Heart right ventricle (tissue), 16 donors: ENCODE measurements at regions not wholly inside any gene's neighbourhood (a gene's known extent, or its start where the extent isn't known, plus 50 kb on each side); places are given as distances from the start of the nearest gene placed in this dataset.

Experiments used
- ATAC-seq, 8 donors: fragments of 200-7000 bp; cut with Tn5 transposase; one replicate each; pipeline ENCODE4 v1.9.1; 2020; ENCODE audit warnings: mild to moderate bottlenecking in 8 of 8, moderate library complexity in 8 of 8, moderate number of reproducible peaks in 1 of 8
- DNase-seq, 2 donors: peaks; one replicate each; pipeline ENCODE4 v3.0.0-alpha.2; 2020
- H3K27ac ChIP-seq, 10 donors: fragments of 200-600 bp; sonication (generic) in 2 of 10; one replicate each; pipeline versions ENCODE4 v1.5.0 to v1.8.0; 2020 to 2022; ENCODE audit warnings: mild to moderate bottlenecking in 3 of 10
- H3K27me3 ChIP-seq, 7 donors: fragments of 200-600 bp; one replicate each; pipeline ENCODE4 v1.8.0; 2021 to 2022; ENCODE audit warnings: mild to moderate bottlenecking in 2 of 7
- H3K36me3 ChIP-seq, 9 donors: fragments of 200-600 bp; sonication (generic) in 1 of 9; one replicate each; pipeline versions ENCODE4 v1.5.0 to v1.8.0; 2020 to 2022; ENCODE audit warnings: mild to moderate bottlenecking in 2 of 9
- H3K4me1 ChIP-seq, 9 donors: fragments of 200-600 bp; sonication (generic) in 1 of 9; one replicate each; pipeline versions ENCODE4 v1.5.0 to v1.8.0; 2020 to 2022; ENCODE audit warnings: mild to moderate bottlenecking in 4 of 9
- H3K4me3 ChIP-seq, 10 donors: fragments of 200-600 bp; sonication (generic) in 2 of 10; one replicate each; pipeline versions ENCODE4 v1.5.0 to v1.8.0; 2020 to 2022; ENCODE audit warnings: mild to moderate bottlenecking in 7 of 10, moderate library complexity in 2 of 10
- H3K9me3 ChIP-seq, 11 donors: fragments of 200-600 bp in 10 of 11; sonication (generic) in 2 of 11; one replicate each; pipeline versions ENCODE4 v1.5.0 to v1.8.0; 2013 to 2022; ENCODE audit warnings: mild to moderate bottlenecking in 2 of 11, control low read depth in 1 of 11, moderate library complexity in 1 of 11
- whole genome bisulfite sequencing, 2 donors: extraction: QIAGEN DNeasy Blood & Tissue Kit; methylation state at CpG; one replicate each; pipeline ENCODE4 v1.1.7; 2013; ENCODE audit warnings: inconsistent platforms in 1 of 2; 5-methylcytosine and 5-hydroxymethylcytosine counted together
- intact Hi-C, 10 donors: fragments of 100-400 bp; cut with DNase I; formaldehyde crosslinking; loops; one replicate each; pipeline versions ENCODE4 v1.11.1 to v1.14.2; 2022
- TF ChIP-seq, protein P1 (sequence below), 9 donors: fragments of 200-600 bp; sonication (generic) in 2 of 9; IDR thresholded peaks; one replicate each; pipeline versions ENCODE4 v1.5.0 to v1.8.0; 2021 to 2022; ENCODE audit warnings: antibody characterized with exemption in 9 of 9, mild to moderate bottlenecking in 5 of 9, moderate library complexity in 1 of 9
- donor health status: Arrhythmogenic right ventricular cardiomyopathy.
- donor health status: ischemic (EF 13 %, LVEDD 7.1; RV severe dilation, severe dysfunction).
- donor health status: healthy with polysubstance abuse.
- donor health status: DM: no; HTN: yes; CAD: no.
- donor health status: DM: no; HTN: no; CAD: no.
- donor health status: ischemic (EF 25% LVEDD 6.9; RV normal size, moderate dysfunction).
- donor health status: ischemic (EF 25% LVEDD 5.7; RV mildly dilated, moderate dysfunction).
- donor health status: healthy.
- donor health status: DM: yes; HTN: yes; CAD: no.
- donor health status: Ischemic cardiomyopathy.
- donor health status: ischemic (EF 35%, LVEDD 5.7; RV mildly dilated, moderate dysfunction).
- donor health status: nonischemic (EF 11% LVEDD 7.7; RV severe dilation, severe dysfunction).
- donor health status: DM: yes; HTN: yes; CAD: no.
- donor health status: PGD.
- donor health status: ischemic (EF 29% LVEDD 5.4; RV normal size, mild dysfunction).
- donor health status: nonischemic (EF 23%, LVEDD 6.1; RV moderate dilation, normal function).

DNA sequence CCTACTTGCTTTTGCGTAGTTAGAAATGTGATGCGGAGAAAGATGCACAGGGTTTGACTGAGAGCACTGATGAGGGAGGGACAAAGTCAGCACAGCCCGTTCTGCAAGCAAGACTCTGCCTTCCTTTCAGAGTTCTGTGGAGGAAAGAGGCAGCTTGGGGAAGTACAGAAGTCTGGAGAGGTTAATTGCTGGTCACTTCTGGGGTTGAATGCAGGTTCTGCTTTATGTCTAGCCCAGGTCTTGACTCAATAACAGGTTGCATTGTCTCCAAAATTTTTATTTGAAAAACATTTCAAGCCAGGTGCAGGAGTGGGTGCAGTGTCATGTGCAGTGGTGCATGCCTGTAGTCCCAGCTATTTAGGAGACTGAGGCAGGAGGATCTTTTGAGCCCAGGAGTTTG is 461.7 kb downstream of the NR2F2 start:
- TF ChIP-seq, protein P1, sequence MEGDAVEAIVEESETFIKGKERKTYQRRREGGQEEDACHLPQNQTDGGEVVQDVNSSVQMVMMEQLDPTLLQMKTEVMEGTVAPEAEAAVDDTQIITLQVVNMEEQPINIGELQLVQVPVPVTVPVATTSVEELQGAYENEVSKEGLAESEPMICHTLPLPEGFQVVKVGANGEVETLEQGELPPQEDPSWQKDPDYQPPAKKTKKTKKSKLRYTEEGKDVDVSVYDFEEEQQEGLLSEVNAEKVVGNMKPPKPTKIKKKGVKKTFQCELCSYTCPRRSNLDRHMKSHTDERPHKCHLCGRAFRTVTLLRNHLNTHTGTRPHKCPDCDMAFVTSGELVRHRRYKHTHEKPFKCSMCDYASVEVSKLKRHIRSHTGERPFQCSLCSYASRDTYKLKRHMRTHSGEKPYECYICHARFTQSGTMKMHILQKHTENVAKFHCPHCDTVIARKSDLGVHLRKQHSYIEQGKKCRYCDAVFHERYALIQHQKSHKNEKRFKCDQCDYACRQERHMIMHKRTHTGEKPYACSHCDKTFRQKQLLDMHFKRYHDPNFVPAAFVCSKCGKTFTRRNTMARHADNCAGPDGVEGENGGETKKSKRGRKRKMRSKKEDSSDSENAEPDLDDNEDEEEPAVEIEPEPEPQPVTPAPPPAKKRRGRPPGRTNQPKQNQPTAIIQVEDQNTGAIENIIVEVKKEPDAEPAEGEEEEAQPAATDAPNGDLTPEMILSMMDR (IDR thresholded peaks at IDR 0.05), result no peak
- no peak overlapping the region for H3K27ac ChIP-seq
- no peak for ATAC-seq
- DNase-seq, result no peak
- no peaks in the 10 kb centered on the region for H3K9me3 ChIP-seq
- H3K27me3 ChIP-seq, result peaks cover 0 to 8% (median 0%) of the 10 kb centered on the region in 7 donors
- no peak overlapping the region for H3K4me3 ChIP-seq
- no peaks in the 10 kb centered on the region for H3K4me1 ChIP-seq
- intact Hi-C loops, result no loop called here
- WGBS, 2 donors, result 75 to 77% methylated on average over 3 of the region's 3 CpGs
- H3K36me3 ChIP-seq, result no peaks in the 10 kb centered on the region

DNA sequence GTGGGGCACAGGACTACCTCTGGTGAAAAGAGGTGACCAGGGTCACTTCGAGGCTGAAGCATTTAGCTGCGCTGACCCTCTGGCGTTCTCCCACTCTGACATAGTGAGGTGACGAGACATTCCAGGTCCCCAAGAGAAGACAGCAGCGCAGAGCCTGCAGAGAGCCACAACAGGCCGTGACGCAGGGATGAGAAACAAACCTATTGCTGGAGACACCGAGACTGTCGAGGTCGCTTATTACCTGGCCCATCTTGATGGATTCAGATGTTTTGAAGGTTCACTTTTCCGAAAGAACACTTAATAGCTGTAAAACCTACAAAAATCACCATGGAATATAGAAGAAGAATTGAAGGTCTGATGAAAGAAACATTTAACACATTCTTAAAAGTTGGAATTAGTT is 466.3 kb downstream of the NR2F2 start:
- TF ChIP-seq, protein P1 (IDR thresholded peaks at IDR 0.05), result no peak
- DNase-seq (no peak), ATAC-seq (no peak)
- Histone ChIP-seq H3K4me3 (no peak overlapping the region), H3K9me3 (no peaks in the 10 kb centered on the region), H3K27ac (no peak overlapping the region), H3K36me3 (no peaks in the 10 kb centered on the region), H3K27me3 (peaks cover 0 to 22% (median 12%) of the 10 kb centered on the region in 7 donors), H3K4me1 (no peaks in the 10 kb centered on the region)
- WGBS, 2 donors, result 86 to 91% methylated on average over 11 of the region's 11 CpGs
- intact Hi-C loops, result no loop called here

DNA sequence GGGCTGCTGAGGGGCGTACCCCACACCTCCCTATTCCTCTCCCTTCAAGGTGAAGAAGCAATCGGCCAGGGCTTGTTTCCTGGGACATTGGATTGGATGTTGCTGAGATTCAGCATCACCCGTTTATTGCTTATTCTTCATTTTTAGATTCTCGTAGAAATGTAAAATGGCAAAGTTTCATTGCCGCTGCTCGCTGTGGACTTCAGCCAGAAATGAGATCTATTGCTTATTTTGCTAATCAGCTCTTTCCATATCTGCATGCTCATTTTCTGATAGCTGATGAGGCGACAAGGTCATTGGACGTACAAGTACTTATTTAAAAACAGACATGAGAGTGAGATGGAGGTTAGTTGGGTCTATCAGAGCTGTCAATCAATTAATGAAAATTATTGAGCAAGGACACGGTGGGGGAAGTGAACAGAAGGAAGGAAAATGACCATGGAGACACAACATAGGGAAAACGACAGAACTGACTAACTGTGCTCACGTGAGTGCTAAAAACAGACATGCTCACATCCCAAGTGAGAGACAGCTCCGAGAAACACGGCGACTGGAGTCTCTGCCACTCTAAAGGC is 471.2 kb downstream of the NR2F2 start:
- Histone ChIP-seq H3K27ac (no peak overlapping the region), H3K9me3 (peaks cover 0 to 2% (median 0%) of the 10 kb centered on the region in 11 donors), H3K4me3 (no peak overlapping the region), H3K27me3 (peaks cover 0 to 34% (median 7%) of the 10 kb centered on the region in 7 donors), H3K4me1 (no peaks in the 10 kb centered on the region), H3K36me3 (no peaks in the 10 kb centered on the region)
- TF ChIP-seq, protein P1 (IDR thresholded peaks at IDR 0.05), result no peak
- 69 to 72% methylated on average over 14 of the region's 14 CpGs for WGBS, 2 donors
- DNase-seq (no peak), ATAC-seq (no peak)
- intact Hi-C loops, result no loop called here

- Histone ChIP-seq H3K36me3 (no peaks in the 10 kb centered on the region), H3K4me1 (no peaks in the 10 kb centered on the region), H3K9me3 (peaks cover 0 to 2% (median 0%) of the 10 kb centered on the region in 11 donors), H3K27me3 (peaks cover 0 to 34% (median 7%) of the 10 kb centered on the region in 7 donors), H3K27ac (no peak overlapping the region), H3K4me3 (no peak overlapping the region)
- intact Hi-C loops, result no loop called here
- TF ChIP-seq, protein P1 (IDR thresholded peaks at IDR 0.05), result no peak
- DNase-seq (no peak), ATAC-seq (no peak)
- WGBS, 2 donors, result 73 to 81% methylated on average over 11 of the region's 11 CpGs
Measured at GRCh38 chr15:96802611-96803255, 472.2 kb downstream of the NR2F2 start.
